ENCODE measurements at regions not wholly inside any gene's neighbourhood (a gene's known extent, or its start where the extent isn't known, plus 50 kb on each side); places are given as distances from the start of the nearest gene placed in this dataset.

- DNase-seq (no peak), ATAC-seq (ENCODE audit: low read depth) (no peak)
- no peak overlapping the region for H2BK15ac ChIP-seq (ENCODE audit: low read depth, low read length)
- H3K4me3 ChIP-seq (ENCODE audit: insufficient read depth, low read depth, low read length) = no peak overlapping the region
- dilution Hi-C loops (cut with HindIII; ENCODE audit: low sequenced_read_pairs, unreplicated experiment) = no loop called here
- no peaks in the 10 kb centered on the region for H3K36me3 ChIP-seq (ENCODE audit: control insufficient read depth, insufficient read depth, low read length)
- no peak overlapping the region for H2BK5ac ChIP-seq (ENCODE audit: low read depth, low read length, poor library complexity, severe bottlenecking)
- H3K27me3 ChIP-seq (ENCODE audit: control insufficient read depth, insufficient read depth, low read length) = no peaks in the 10 kb centered on the region
- in situ Hi-C loops (cut with MboI; ENCODE audit: low sequenced_read_pairs) = no loop called here
- no peak overlapping the region for H3K14ac ChIP-seq (replicated peaks; ENCODE audit: low read depth, low read length)
- H3K79me1 ChIP-seq (ENCODE audit: low read depth in 1 of 2, low read length in 2 of 2) = no peaks in the 10 kb centered on the region
- 17% methylated on average over 1 of the region's 1 CpG; no CpG with 5 or more reads in 1 of the 2 experiments for WGBS, 2 experiments (ENCODE audit: extremely low coverage in 2 of 2, insufficient read length in 1 of 2)
- no peak overlapping the region for H3K4ac ChIP-seq (ENCODE audit: low read depth, low read length)
- no peak overlapping the region for H2AK5ac ChIP-seq (ENCODE audit: low read depth, low read length)
- no peak overlapping the region for H2AK9ac ChIP-seq (replicated peaks; ENCODE audit: low read depth, low read length, poor library complexity)
- CTCF ChIA-PET = no interaction called here
- H3K4me1 ChIP-seq (ENCODE audit: control insufficient read depth, insufficient read depth, low read length) = no peaks in the 10 kb centered on the region
- H3K27ac ChIP-seq (ENCODE audit: insufficient read depth, low read length) = no peak overlapping the region
- H4K20me1 ChIP-seq (ENCODE audit: insufficient read depth, low read length) = no peaks in the 10 kb centered on the region
- intact Hi-C loops (cut with micrococcal nuclease) = no loop called here
- no peak overlapping the region for H2BK120ac ChIP-seq (ENCODE audit: low read depth, low read length)
- peaks cover 10% of the 10 kb centered on the region for H3K9me3 ChIP-seq (ENCODE audit: control insufficient read depth, insufficient read depth, low read length)
- H4K91ac ChIP-seq (ENCODE audit: insufficient read depth, low read depth, low read length) = no peak overlapping the region
- H3K4me2 ChIP-seq (ENCODE audit: low read depth, low read length) = no peak overlapping the region
- H3K9ac ChIP-seq (ENCODE audit: low read depth, low read length) = no peak overlapping the region
- H4K5ac ChIP-seq (ENCODE audit: low read depth, low read length) = no peak overlapping the region
- no peak overlapping the region for H2AFZ ChIP-seq (replicated peaks; ENCODE audit: low read length, poor library complexity)
- no peak overlapping the region for H3K56ac ChIP-seq (ENCODE audit: extremely low read depth, insufficient read depth, low read length)
- BruUV-seq (replicated peaks) = no TSS peak
- H3K23ac ChIP-seq (ENCODE audit: low read depth, low read length) = no peak overlapping the region
- H4K8ac ChIP-seq (ENCODE audit: low read depth in 2 of 2, low read length in 2 of 2) = no peak overlapping the region
- POLR2A ChIA-PET (ENCODE audit: unreplicated experiment) = no interaction called here
- H2BK20ac ChIP-seq (ENCODE audit: low read depth, low read length) = no peak overlapping the region
- no peak overlapping the region for H3K18ac ChIP-seq (ENCODE audit: low read depth, low read length)
- TF ChIP-seq NFE2L2 (IDR thresholded peaks at IDR 0.05; ENCODE audit: low read depth, low read length) = no peak
- no peak for TF ChIP-seq USF2 (IDR thresholded peaks at IDR 0.05; ENCODE audit: low read depth, low read length)
- no peak for TF ChIP-seq FOS (IDR thresholded peaks at IDR 0.05; ENCODE audit: low read depth, low read length)
- TF ChIP-seq, protein P1, sequence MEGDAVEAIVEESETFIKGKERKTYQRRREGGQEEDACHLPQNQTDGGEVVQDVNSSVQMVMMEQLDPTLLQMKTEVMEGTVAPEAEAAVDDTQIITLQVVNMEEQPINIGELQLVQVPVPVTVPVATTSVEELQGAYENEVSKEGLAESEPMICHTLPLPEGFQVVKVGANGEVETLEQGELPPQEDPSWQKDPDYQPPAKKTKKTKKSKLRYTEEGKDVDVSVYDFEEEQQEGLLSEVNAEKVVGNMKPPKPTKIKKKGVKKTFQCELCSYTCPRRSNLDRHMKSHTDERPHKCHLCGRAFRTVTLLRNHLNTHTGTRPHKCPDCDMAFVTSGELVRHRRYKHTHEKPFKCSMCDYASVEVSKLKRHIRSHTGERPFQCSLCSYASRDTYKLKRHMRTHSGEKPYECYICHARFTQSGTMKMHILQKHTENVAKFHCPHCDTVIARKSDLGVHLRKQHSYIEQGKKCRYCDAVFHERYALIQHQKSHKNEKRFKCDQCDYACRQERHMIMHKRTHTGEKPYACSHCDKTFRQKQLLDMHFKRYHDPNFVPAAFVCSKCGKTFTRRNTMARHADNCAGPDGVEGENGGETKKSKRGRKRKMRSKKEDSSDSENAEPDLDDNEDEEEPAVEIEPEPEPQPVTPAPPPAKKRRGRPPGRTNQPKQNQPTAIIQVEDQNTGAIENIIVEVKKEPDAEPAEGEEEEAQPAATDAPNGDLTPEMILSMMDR (conservative IDR thresholded peaks at IDR 0.05; ENCODE audit: low read depth, low read length) = no peak
- no peak for TF ChIP-seq CEBPB (IDR thresholded peaks at IDR 0.05; ENCODE audit: low read depth, low read length)
- no peak for TF ChIP-seq SMC3 (IDR thresholded peaks at IDR 0.05; ENCODE audit: low read depth, low read length)
- TF ChIP-seq POLR2A (IDR thresholded peaks at IDR 0.05; ENCODE audit: low read depth, low read length) = no peak
- no peak for TF ChIP-seq MAZ (IDR thresholded peaks at IDR 0.05; ENCODE audit: borderline replicate concordance, low read depth, low read length)
- no peak for TF ChIP-seq MAFK (IDR thresholded peaks at IDR 0.05; ENCODE audit: low read depth, low read length)
- no peak for TF ChIP-seq BHLHE40 (IDR thresholded peaks at IDR 0.05; ENCODE audit: low read depth, low read length)
- no peak for TF ChIP-seq CHD1 (IDR thresholded peaks at IDR 0.05; ENCODE audit: low read depth, low read length)
- no peak for TF ChIP-seq MXI1 (IDR thresholded peaks at IDR 0.05; ENCODE audit: borderline replicate concordance, low read depth, low read length)
- no peak for TF ChIP-seq RFX5 (IDR thresholded peaks at IDR 0.05; ENCODE audit: low read depth, low read length)
- no peak for TF ChIP-seq ELK1 (IDR thresholded peaks at IDR 0.05; ENCODE audit: borderline replicate concordance, low read depth, low read length)
- no peak for TF ChIP-seq RAD21 (IDR thresholded peaks at IDR 0.05; ENCODE audit: low read length)
- no peak for TF ChIP-seq RCOR1 (IDR thresholded peaks at IDR 0.05; ENCODE audit: insufficient replicate concordance, low read length)
- H3K9me1 ChIP-seq (ENCODE audit: insufficient read depth, low read length) = no peaks in the 10 kb centered on the region
Observed at GRCh38 chr10:8230902-8231301, 176.4 kb downstream of the GATA3 start.

Data from IMR-90 (cell line).